CD8-positive, alpha-beta memory T cell (primary cell): ENCODE measurements at regions not wholly inside any gene's neighbourhood (a gene's known extent, or its start where the extent isn't known, plus 50 kb on each side); places are given as distances from the start of the nearest gene placed in this dataset.

ENCODE experiments used
- CTCF ChIA-PET: fragments of 350-600 bp; sonication (Branson Sonifier 250); formaldehyde crosslinking; loops from one replicate; lab custom pipeline; 2021; ENCODE audit warnings: antibody characterized with exemption; lab: Charles Lee
- POLR2A ChIA-PET: fragments of 350-600 bp; sonication (Branson Sonifier 250); formaldehyde crosslinking; loops from one replicate; lab custom pipeline; 2021; ENCODE audit warnings: antibody characterized with exemption; lab: Charles Lee
- DNase-seq, 5 donors: peaks; one replicate each; pipeline versions ENCODE4 v3.0.0 to v3.0.0-alpha.2; 2020 to 2022; ENCODE audit warnings: mixed read lengths in 1 of 5
- H3K27ac ChIP-seq: one replicate; pipeline ENCODE4 v1.7.0; 2013; ENCODE audit warnings: low read depth, mild to moderate bottlenecking, low read length, moderate library complexity
- H3K27me3 ChIP-seq: 2 replicates; pipeline ENCODE4 v1.7.0; 2013; ENCODE audit warnings: low read length, mild to moderate bottlenecking; ENCODE audit not compliant: insufficient read depth, poor library complexity, severe bottlenecking
- H3K36me3 ChIP-seq: 2 replicates; pipeline ENCODE4 v1.7.0; 2013; ENCODE audit warnings: mild to moderate bottlenecking, low read length, moderate library complexity; ENCODE audit not compliant: insufficient read depth
- H3K4me1 ChIP-seq: 2 replicates; pipeline ENCODE4 v1.7.0; 2013; ENCODE audit warnings: mild to moderate bottlenecking, low read length, moderate library complexity; ENCODE audit not compliant: insufficient read depth
- H3K4me3 ChIP-seq: 2 replicates; pipeline ENCODE4 v1.7.0; 2013; ENCODE audit warnings: mild to moderate bottlenecking, low read length
- H3K9me3 ChIP-seq: 2 replicates; pipeline ENCODE4 v1.7.0; 2013; ENCODE audit warnings: mild to moderate bottlenecking, low read length
- H3K27ac Mint-ChIP-seq, 8 donors: one replicate each; pipeline ENCODE4 v1.8.0; 2020 to 2021; ENCODE audit warnings: mixed read lengths in 8 of 8, mild to moderate bottlenecking in 6 of 8, inconsistent platforms in 3 of 8, moderate library complexity in 3 of 8
- H3K27me3 Mint-ChIP-seq, 2 donors: one replicate each; pipeline ENCODE4 v1.8.0; 2020 to 2021; ENCODE audit warnings: mixed read lengths in 2 of 2, mild to moderate bottlenecking in 1 of 2, moderate library complexity in 1 of 2
- H3K36me3 Mint-ChIP-seq, 3 donors: one replicate each; pipeline ENCODE4 v1.8.0; 2020 to 2021; ENCODE audit warnings: mixed read lengths in 3 of 3, inconsistent platforms in 1 of 3, mild to moderate bottlenecking in 1 of 3
- H3K4me1 Mint-ChIP-seq, 3 donors: one replicate each; pipeline ENCODE4 v1.8.0; 2020 to 2021; ENCODE audit warnings: mixed read lengths in 3 of 3, inconsistent platforms in 1 of 3, mild to moderate bottlenecking in 1 of 3
- H3K4me3 Mint-ChIP-seq, 7 donors: one replicate each; pipeline ENCODE4 v1.8.0; 2020 to 2021; ENCODE audit warnings: mixed read lengths in 7 of 7, mild to moderate bottlenecking in 6 of 7, moderate library complexity in 4 of 7, inconsistent platforms in 2 of 7
- H3K9me3 Mint-ChIP-seq, 5 donors: one replicate each; pipeline ENCODE4 v1.8.0; 2020 to 2022; ENCODE audit warnings: mixed read lengths in 5 of 5, mild to moderate bottlenecking in 3 of 5, moderate library complexity in 2 of 5, inconsistent platforms in 1 of 5

DNA sequence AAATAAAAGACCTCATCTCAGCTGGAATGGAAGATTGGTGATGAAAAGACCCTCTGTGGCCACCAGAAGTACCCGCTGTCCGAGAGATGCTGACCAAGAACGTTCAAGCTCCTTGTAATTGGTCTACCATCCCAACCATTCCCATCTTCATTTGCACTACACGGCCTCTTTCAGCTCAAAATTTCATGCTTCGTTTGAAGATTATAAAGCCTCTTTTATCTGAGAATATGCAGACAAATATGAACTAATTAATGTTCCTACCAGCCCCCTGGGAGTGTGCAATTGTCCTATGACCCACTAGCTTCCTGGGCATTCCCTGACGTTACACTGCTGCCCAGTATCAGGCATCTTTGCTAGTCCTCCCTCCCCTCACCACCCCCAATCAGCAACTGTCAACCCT lies 583.7 kb downstream of the MID1IP1 start:
- ChIA-PET POLR2A (no interaction called here), CTCF (no interaction called here)
- no peak overlapping the region for H3K4me3 Mint-ChIP-seq
- H3K36me3 ChIP-seq: no peaks in the 10 kb centered on the region
- no peak overlapping the region for H3K27ac ChIP-seq
- H3K4me1 Mint-ChIP-seq: no peaks in the 10 kb centered on the region
- H3K27ac Mint-ChIP-seq: no peak overlapping the region
- no peaks in the 10 kb centered on the region for H3K4me1 ChIP-seq
- H3K36me3 Mint-ChIP-seq: no peaks in the 10 kb centered on the region
- H3K27me3 Mint-ChIP-seq: peaks cover 9 to 18% of the 10 kb centered on the region in 2 donors
- no peaks in the 10 kb centered on the region for H3K9me3 ChIP-seq
- no peak for DNase-seq
- H3K4me3 ChIP-seq: no peak overlapping the region
- no peaks in the 10 kb centered on the region for H3K27me3 ChIP-seq
- H3K9me3 Mint-ChIP-seq: peaks cover 0 to 2% (median 0%) of the 10 kb centered on the region in 5 donors

DNA sequence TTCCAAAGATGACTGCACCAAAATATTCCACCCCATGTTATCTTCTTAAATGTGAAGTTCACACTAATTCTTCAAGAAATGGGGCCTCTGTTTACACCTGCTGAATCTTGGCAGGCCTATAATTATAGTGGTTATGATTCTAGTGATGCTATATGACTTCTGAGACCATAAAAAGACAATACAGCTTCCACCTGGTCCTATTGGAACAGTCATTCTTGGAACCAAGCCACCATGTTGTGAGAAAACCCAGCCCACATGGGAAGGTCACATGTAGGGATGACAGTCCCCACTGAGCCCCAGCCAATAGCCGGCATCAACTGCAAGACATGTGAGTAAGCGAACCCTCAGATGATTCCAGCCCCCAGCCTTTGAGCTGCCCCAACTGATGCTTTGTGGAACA lies 587.5 kb downstream of the MID1IP1 start:
- no peaks in the 10 kb centered on the region for H3K9me3 ChIP-seq
- H3K27ac ChIP-seq: no peak overlapping the region
- CTCF ChIA-PET: no interaction called here
- H3K27ac Mint-ChIP-seq: no peak overlapping the region
- no peaks in the 10 kb centered on the region for H3K4me1 Mint-ChIP-seq
- no peak overlapping the region for H3K4me3 Mint-ChIP-seq
- no peaks in the 10 kb centered on the region for H3K4me1 ChIP-seq
- peaks cover 0 to 2% (median 0%) of the 10 kb centered on the region in 5 donors for H3K9me3 Mint-ChIP-seq
- POLR2A ChIA-PET: no interaction called here
- H3K27me3 Mint-ChIP-seq: peaks cover 7 to 12% of the 10 kb centered on the region in 2 donors
- no peaks in the 10 kb centered on the region for H3K36me3 Mint-ChIP-seq
- no peak for DNase-seq
- no peaks in the 10 kb centered on the region for H3K27me3 ChIP-seq
- no peak overlapping the region for H3K4me3 ChIP-seq
- no peaks in the 10 kb centered on the region for H3K36me3 ChIP-seq

DNA sequence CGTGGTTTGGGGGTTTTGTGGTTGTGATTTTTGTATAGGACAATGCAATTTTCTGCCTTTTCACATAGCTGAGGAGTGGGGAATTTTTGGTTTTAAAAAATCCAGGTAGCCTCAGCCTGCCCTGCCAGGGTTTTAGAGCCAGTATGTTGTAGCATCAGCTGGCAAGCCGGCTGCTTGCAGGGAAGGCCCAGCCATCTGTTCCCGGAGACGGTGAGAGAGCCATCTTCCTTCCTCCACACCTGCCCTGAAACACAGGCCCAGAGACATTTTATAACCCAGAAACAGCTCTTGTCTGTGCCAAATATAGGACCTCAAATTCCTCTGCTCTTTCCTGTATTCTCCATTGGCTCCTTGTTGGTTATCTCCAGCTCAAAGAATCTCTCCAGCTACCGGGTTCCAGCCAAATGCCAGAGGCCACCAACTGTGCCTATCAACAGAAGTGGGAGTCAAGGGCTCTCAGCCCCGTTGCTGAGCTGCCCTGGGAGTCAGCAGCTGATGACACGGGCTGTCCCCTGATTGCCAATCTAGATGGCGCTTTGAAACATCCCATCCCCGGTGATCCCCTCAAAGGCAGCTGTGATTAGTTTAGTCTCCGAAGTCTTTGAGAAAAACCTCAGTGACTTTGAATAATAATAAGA lies 595.2 kb downstream of the MID1IP1 start:
- H3K9me3 ChIP-seq: no peaks in the 10 kb centered on the region
- H3K27me3 Mint-ChIP-seq: peaks cover 0 to 11% of the 10 kb centered on the region in 2 donors
- POLR2A ChIA-PET: no interaction called here
- no peak overlapping the region for H3K4me3 ChIP-seq
- no peak overlapping the region for H3K27ac Mint-ChIP-seq
- no peaks in the 10 kb centered on the region for H3K4me1 Mint-ChIP-seq
- H3K4me3 Mint-ChIP-seq: no peak overlapping the region
- no peaks in the 10 kb centered on the region for H3K4me1 ChIP-seq
- no peaks in the 10 kb centered on the region for H3K36me3 Mint-ChIP-seq
- DNase-seq: no peak
- no peaks in the 10 kb centered on the region for H3K27me3 ChIP-seq
- CTCF ChIA-PET: no interaction called here
- H3K27ac ChIP-seq: no peak overlapping the region
- H3K36me3 ChIP-seq: no peaks in the 10 kb centered on the region
- no peaks in the 10 kb centered on the region for H3K9me3 Mint-ChIP-seq

DNA sequence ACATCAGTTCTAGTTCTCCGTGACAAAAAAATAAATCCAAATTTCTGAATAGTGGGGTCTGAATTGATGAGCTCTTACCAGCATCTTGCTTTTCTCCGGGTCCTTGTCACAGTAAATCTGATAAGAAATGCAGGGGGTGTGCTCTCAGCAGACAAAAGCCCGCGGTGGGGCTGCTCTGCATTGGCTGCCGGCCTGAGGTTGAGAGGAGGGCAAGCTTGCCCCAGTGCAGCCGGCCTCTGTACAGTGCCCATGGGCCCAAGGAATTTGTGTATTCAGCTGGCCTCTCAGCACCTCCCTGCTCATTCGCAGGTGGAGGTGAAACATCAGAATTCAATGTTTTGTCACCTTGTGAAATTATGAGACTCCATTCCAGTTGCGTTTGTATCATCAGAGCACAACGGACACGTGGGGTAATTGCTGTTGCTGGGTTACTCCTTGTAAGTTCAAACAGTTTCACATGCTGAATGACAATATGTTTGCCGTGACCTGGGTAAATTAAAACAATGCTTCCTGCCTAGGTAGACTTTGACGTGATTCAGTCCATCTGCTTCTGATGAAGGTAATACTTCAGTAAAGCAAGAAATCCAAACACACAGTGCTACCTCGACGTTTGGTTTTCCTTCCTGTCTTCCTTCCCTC lies 596.4 kb downstream of the MID1IP1 start:
- Mint-ChIP-seq H3K36me3 (no peaks in the 10 kb centered on the region), H3K4me3 (no peak overlapping the region), H3K27ac (no peak overlapping the region), H3K9me3 (no peaks in the 10 kb centered on the region), H3K4me1 (no peaks in the 10 kb centered on the region), H3K27me3 (peaks cover 0 to 11% of the 10 kb centered on the region in 2 donors)
- Histone ChIP-seq H3K36me3 (no peaks in the 10 kb centered on the region), H3K27me3 (no peaks in the 10 kb centered on the region), H3K9me3 (no peaks in the 10 kb centered on the region), H3K27ac (no peak overlapping the region), H3K4me1 (no peaks in the 10 kb centered on the region), H3K4me3 (no peak overlapping the region)
- no peak for DNase-seq
- POLR2A ChIA-PET: no interaction called here
- CTCF ChIA-PET: no interaction called here

- Mint-ChIP-seq H3K36me3 (no peaks in the 10 kb centered on the region), H3K27ac (no peak overlapping the region), H3K4me3 (no peak overlapping the region), H3K4me1 (no peaks in the 10 kb centered on the region), H3K27me3 (peaks cover 0 to 15% of the 10 kb centered on the region in 2 donors), H3K9me3 (no peaks in the 10 kb centered on the region)
- Histone ChIP-seq H3K4me1 (no peaks in the 10 kb centered on the region), H3K36me3 (no peaks in the 10 kb centered on the region), H3K4me3 (no peak overlapping the region), H3K9me3 (no peaks in the 10 kb centered on the region), H3K27me3 (no peaks in the 10 kb centered on the region), H3K27ac (no peak overlapping the region)
- ChIA-PET POLR2A (no interaction called here), CTCF (no interaction called here)
- no peak for DNase-seq
Observed at GRCh38 chrX:39398215-39398962, 597.1 kb downstream of the MID1IP1 start.

DNA sequence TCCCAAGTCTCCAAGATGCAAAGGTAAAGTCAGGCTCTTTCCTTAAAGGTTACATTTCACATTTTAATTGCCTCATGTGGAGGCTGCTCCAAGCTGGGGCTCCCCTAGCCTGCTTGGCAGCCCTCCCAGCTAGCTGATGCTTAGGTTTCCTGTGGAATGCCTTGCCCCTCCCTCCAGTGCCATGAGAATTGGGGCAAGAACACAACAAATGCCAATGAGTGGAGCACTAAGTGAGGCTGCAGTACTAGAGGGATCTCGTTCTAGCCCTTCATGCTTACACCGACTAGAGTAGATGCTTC lies 597.7 kb downstream of the MID1IP1 start:
- H3K27me3 Mint-ChIP-seq: peaks cover 0 to 17% of the 10 kb centered on the region in 2 donors
- POLR2A ChIA-PET: no interaction called here
- Histone ChIP-seq H3K27me3 (no peaks in the 10 kb centered on the region), H3K36me3 (no peaks in the 10 kb centered on the region), H3K27ac (no peak overlapping the region), H3K4me1 (no peaks in the 10 kb centered on the region), H3K4me3 (no peak overlapping the region), H3K9me3 (no peaks in the 10 kb centered on the region)
- no peaks in the 10 kb centered on the region for H3K36me3 Mint-ChIP-seq
- H3K9me3 Mint-ChIP-seq: no peaks in the 10 kb centered on the region
- no peak for DNase-seq
- CTCF ChIA-PET: no interaction called here
- H3K27ac Mint-ChIP-seq: no peak overlapping the region
- no peaks in the 10 kb centered on the region for H3K4me1 Mint-ChIP-seq
- H3K4me3 Mint-ChIP-seq: no peak overlapping the region

- Mint-ChIP-seq H3K27me3 (peaks cover 0 to 17% of the 10 kb centered on the region in 2 donors), H3K4me1 (no peaks in the 10 kb centered on the region), H3K9me3 (no peaks in the 10 kb centered on the region), H3K27ac (no peak overlapping the region), H3K4me3 (no peak overlapping the region), H3K36me3 (no peaks in the 10 kb centered on the region)
- Histone ChIP-seq H3K4me3 (no peak overlapping the region), H3K27ac (no peak overlapping the region), H3K4me1 (no peaks in the 10 kb centered on the region), H3K27me3 (no peaks in the 10 kb centered on the region), H3K36me3 (no peaks in the 10 kb centered on the region), H3K9me3 (no peaks in the 10 kb centered on the region)
- DNase-seq: no peak
- CTCF ChIA-PET: no interaction called here
- POLR2A ChIA-PET: no interaction called here
Observed at GRCh38 chrX:39399387-39399786, 598.1 kb downstream of the MID1IP1 start.

- H3K36me3 ChIP-seq: no peaks in the 10 kb centered on the region
- H3K27me3 ChIP-seq: no peaks in the 10 kb centered on the region
- H3K4me3 ChIP-seq: no peak overlapping the region
- Mint-ChIP-seq H3K36me3 (peaks cover 0 to under 1% (median 0%) of the 10 kb centered on the region in 3 donors), H3K27me3 (peaks cover 4 to 16% of the 10 kb centered on the region in 2 donors), H3K4me1 (no peaks in the 10 kb centered on the region), H3K9me3 (no peaks in the 10 kb centered on the region), H3K27ac (no peak overlapping the region), H3K4me3 (no peak overlapping the region)
- ChIA-PET CTCF (no interaction called here), POLR2A (no interaction called here)
- no peak for DNase-seq
- no peaks in the 10 kb centered on the region for H3K9me3 ChIP-seq
- H3K27ac ChIP-seq: no peak overlapping the region
- no peaks in the 10 kb centered on the region for H3K4me1 ChIP-seq
Observed at GRCh38 chrX:39401483-39402110, 600.3 kb downstream of the MID1IP1 start.
